Naive thymus-derived CD8-positive, alpha-beta T cell (primary cell): ENCODE measurements at regions not wholly inside any gene's neighbourhood (a gene's known extent, or its start where the extent isn't known, plus 50 kb on each side); places are given as distances from the start of the nearest gene placed in this dataset.
"Not testable (repeated sequence)": the region's sequence is repeated elsewhere in the genome, so short reads cannot be mapped to it uniquely, and the experiment has no call there.

Experiments used
- ATAC-seq, 2 donors: fragments of 150-1000 bp; cut with Tn5 transposase in 1 of 2; sonication (Bioruptor Pico), chemical (Tn5 transposase) in 1 of 2; 1 replicate in 1 of 2; 2 replicates in 1 of 2; pipeline ENCODE4 v1.10.0; 2021; ENCODE audit warnings: mild to moderate bottlenecking in 2 of 2, moderate library complexity in 2 of 2
- POLR2A ChIA-PET: fragments of 350-600 bp; sonication (Branson Sonifier 250); formaldehyde crosslinking; loops from one replicate; lab custom pipeline; 2021; ENCODE audit warnings: antibody characterized with exemption; lab: Charles Lee
- DNase-seq, 10 donors: peaks; one replicate each; pipeline versions ENCODE4 v3.0.0 to v3.0.0-alpha.2; 2020 to 2022
- H3K27ac Mint-ChIP-seq, 10 donors: one replicate each; pipeline ENCODE4 v1.8.0; 2020 to 2022; ENCODE audit warnings: mild to moderate bottlenecking in 10 of 10, mixed read lengths in 10 of 10, moderate library complexity in 4 of 10, inconsistent platforms in 1 of 10
- H3K27me3 Mint-ChIP-seq, 5 donors: one replicate each; pipeline ENCODE4 v1.8.0; 2021 to 2022; ENCODE audit warnings: mixed read lengths in 5 of 5
- H3K36me3 Mint-ChIP-seq, 3 donors: one replicate each; pipeline ENCODE4 v1.8.0; 2020 to 2022; ENCODE audit warnings: mixed read lengths in 3 of 3, mild to moderate bottlenecking in 2 of 3, inconsistent platforms in 1 of 3
- H3K4me1 Mint-ChIP-seq, 4 donors: one replicate each; pipeline ENCODE4 v1.8.0; 2021 to 2022; ENCODE audit warnings: mixed read lengths in 4 of 4
- H3K4me3 Mint-ChIP-seq, 10 donors: one replicate each; pipeline ENCODE4 v1.8.0; 2020 to 2022; ENCODE audit warnings: mild to moderate bottlenecking in 10 of 10, mixed read lengths in 10 of 10, moderate library complexity in 6 of 10, inconsistent platforms in 1 of 10
- H3K9me3 Mint-ChIP-seq, 9 donors: one replicate each; pipeline ENCODE4 v1.8.0; 2020 to 2022; ENCODE audit warnings: mixed read lengths in 9 of 9, mild to moderate bottlenecking in 3 of 9, inconsistent platforms in 1 of 9, moderate library complexity in 1 of 9

DNA sequence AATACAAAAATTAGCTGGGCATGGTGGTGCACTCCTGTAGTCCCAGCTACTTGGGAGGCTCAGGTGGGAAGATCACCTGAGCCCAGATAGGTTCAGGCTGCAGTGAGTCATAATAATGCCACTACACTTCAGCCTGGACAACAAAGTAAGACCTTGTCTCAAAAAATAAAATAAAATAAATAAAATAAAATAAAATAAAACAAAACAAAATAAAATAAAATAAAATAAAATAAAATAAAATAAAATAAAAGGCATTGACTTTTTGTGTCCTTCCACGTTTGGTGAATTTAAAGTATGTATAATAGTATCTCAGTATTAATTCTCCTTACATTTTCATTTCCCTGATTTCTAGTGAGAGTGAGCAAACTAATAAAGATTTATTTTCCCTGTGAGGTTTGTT is 113.6 kb downstream of the ZIC1 start:
- H3K4me3 Mint-ChIP-seq, H3K27ac Mint-ChIP-seq, ATAC-seq, H3K4me1 Mint-ChIP-seq, POLR2A ChIA-PET, H3K27me3 Mint-ChIP-seq, H3K36me3 Mint-ChIP-seq, DNase-seq: not testable (repeated sequence)
- peaks cover 1 to 35% (median 10%) of the 10 kb centered on the region in 9 donors for H3K9me3 Mint-ChIP-seq

DNA sequence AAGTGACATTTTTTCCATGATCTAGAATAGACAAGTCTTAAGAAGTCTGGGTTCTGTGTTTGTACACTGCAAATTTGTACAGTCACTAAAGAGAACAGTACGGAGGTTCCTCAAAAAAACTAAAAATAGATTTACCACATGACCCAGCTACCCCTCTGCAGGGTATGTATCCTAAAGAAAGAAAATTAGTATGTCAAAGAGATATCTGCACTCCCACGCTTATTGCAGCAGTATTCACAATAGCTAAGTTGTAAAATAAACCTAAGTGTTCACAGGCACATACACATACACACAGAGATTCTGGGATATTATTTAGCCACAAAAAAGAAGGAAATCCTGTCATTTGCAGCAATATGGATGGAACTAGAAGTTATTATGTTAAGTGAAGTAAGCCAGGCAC is 120.4 kb downstream of the ZIC1 start:
- ATAC-seq: no peak
- Mint-ChIP-seq H3K36me3 (no peaks in the 10 kb centered on the region), H3K27me3 (no peaks in the 10 kb centered on the region), H3K9me3 (peaks cover 5 to 37% (median 10%) of the 10 kb centered on the region in 9 donors), H3K4me1 (no peaks in the 10 kb centered on the region), H3K4me3 (no peak overlapping the region), H3K27ac (no peak overlapping the region)
- POLR2A ChIA-PET: no interaction called here
- no peak for DNase-seq

DNA sequence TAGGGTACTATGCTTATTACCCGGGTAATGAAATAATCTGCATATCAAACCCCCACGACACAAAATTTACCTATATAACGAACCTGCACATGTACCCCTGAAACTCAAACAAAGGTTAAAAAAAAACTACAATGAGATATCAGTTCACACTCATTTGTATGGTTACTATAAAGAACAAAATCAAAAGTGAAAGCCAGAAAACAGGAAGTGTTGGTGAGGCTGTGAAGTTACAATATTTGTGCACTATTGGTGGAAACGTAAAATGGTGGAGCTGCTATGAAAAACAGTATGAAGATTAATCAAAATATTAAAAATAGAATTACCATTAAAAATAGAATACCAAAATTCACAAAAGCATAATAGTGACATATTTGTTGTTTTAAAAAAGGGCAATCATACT is 128.9 kb downstream of the ZIC1 start:
- DNase-seq (no peak), ATAC-seq (no peak)
- Mint-ChIP-seq H3K4me1 (no peaks in the 10 kb centered on the region), H3K4me3 (no peak overlapping the region), H3K36me3 (peaks cover 0 to 3% (median 0%) of the 10 kb centered on the region in 3 donors), H3K9me3 (peaks cover 10 to 44% (median 21%) of the 10 kb centered on the region in 9 donors), H3K27me3 (no peaks in the 10 kb centered on the region), H3K27ac (no peak overlapping the region)
- POLR2A ChIA-PET: no interaction called here

DNA sequence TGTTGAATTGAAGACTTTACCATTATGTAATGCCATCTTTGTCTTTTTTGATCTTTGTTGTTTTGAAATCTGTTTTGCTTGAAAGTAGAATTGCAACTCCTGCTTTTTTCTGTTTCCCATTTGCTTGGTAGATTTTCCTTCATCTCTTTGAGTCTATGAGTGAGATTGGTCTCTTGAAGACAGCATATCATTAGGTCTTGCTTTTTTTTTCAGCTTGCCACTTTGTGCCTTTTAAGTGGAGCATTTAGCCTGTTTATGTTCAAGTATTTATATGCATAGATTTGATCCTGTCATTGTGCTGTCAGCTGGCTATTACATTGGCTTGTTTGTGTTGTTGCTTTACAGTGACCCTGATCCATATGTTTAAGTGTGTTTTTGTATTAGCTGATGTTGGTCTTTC is 131.8 kb downstream of the ZIC1 start:
- Mint-ChIP-seq H3K4me3 (no peak overlapping the region), H3K27ac (no peak overlapping the region), H3K27me3 (no peaks in the 10 kb centered on the region), H3K36me3 (no peaks in the 10 kb centered on the region), H3K9me3 (peaks cover 10 to 47% (median 21%) of the 10 kb centered on the region in 9 donors), H3K4me1 (no peaks in the 10 kb centered on the region)
- DNase-seq: no peak
- POLR2A ChIA-PET: no interaction called here
- no peak for ATAC-seq

DNA sequence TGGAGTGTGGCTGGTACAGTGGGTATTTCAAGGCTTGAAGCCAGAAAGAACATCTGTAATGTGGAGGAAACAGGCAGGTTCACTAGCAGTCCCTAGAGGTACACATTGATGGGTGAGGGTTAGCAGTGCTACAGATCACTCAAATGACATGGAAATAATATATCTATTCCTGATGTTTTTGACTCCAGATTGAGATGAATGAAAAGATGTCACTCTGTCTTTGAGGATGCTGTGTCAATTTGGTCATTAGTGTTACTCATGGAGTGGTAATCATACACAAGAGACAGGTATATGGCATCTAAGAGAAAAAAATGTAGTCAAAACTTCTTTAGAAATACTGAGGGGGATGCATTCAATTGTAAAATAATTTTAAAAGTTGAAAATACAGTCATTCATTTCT is 135.1 kb downstream of the ZIC1 start:
- Mint-ChIP-seq H3K27ac (no peak overlapping the region), H3K4me3 (no peak overlapping the region), H3K27me3 (no peaks in the 10 kb centered on the region)

DNA sequence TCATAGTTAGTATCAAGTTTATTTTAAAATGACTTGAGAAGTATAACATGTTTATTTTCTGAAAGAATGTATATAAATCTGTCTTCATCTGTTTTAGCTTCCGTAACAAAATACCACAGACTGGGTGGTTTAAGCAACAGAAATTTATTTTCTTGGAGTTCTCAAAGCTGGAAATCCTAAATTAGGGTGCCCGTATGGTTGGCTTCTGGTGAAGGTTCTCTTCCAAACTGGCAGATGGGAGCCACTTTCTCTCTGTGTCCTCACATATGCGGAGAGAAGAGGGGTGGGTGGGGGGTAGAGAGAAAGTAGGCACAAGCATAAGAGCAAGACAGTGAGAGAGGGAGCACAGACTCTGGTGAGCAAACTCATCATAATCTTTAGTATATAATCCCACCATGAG is 142.3 kb downstream of the ZIC1 start:
- POLR2A ChIA-PET: no interaction called here

More for the DNA sequence above, 135.1 kb downstream of the ZIC1 start:
- POLR2A ChIA-PET: no interaction called here
- Mint-ChIP-seq H3K9me3 (peaks cover 14 to 41% (median 20%) of the 10 kb centered on the region in 9 donors), H3K4me1 (no peaks in the 10 kb centered on the region), H3K36me3 (no peaks in the 10 kb centered on the region)
- no peak for DNase-seq
- ATAC-seq: no peak

DNA sequence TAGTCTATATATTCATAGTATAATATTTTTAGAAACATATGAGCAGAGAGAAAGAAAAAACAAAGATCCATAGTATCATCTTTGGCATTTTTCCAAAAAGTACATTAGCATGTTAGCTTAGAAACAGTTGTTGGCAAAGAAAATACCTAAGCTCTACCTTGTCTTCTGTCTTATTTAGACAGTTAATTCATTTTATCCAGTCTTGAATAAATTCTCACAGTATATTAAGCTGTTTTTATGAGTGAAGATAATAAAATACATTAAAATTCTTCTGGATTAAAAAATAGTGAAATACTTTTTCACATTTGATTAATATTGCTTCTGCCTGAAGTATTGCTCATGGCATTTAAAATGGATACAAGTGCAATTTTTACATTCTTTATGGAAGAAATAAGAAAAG is 145.2 kb downstream of the ZIC1 start:
- no peak overlapping the region for H3K27ac Mint-ChIP-seq
- no peaks in the 10 kb centered on the region for H3K4me1 Mint-ChIP-seq
- POLR2A ChIA-PET: no interaction called here

More for the DNA sequence above, 142.3 kb downstream of the ZIC1 start:
- Mint-ChIP-seq H3K4me3 (no peak overlapping the region), H3K36me3 (no peaks in the 10 kb centered on the region), H3K27me3 (no peaks in the 10 kb centered on the region), H3K4me1 (no peaks in the 10 kb centered on the region), H3K9me3 (peaks cover 3 to 20% (median 12%) of the 10 kb centered on the region in 9 donors), H3K27ac (no peak overlapping the region)
- DNase-seq (no peak), ATAC-seq (no peak)

DNA sequence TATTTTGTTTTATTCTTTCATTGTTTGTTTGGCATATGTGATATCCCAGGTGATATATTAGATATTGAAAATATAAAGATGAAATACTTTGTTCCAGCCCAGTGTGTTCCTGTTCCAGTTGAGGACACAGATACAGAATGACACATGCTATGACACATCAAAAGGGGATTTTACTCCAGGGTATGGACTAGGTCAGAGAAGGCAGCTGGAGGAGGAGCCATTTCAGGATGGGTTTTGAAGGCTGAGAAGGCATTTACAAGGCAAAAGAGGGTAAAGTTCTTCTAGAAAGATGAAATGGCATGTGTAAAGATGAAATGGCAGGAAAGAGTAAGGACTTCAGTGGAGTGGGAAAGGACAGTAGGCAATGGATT is 163.8 kb downstream of the ZIC1 start:
- Mint-ChIP-seq H3K4me3 (no peak overlapping the region), H3K36me3 (no peaks in the 10 kb centered on the region), H3K4me1 (no peaks in the 10 kb centered on the region), H3K27me3 (no peaks in the 10 kb centered on the region), H3K9me3 (peaks cover 4 to 23% (median 10%) of the 10 kb centered on the region in 9 donors), H3K27ac (no peak overlapping the region)
- ATAC-seq (no peak), DNase-seq (no peak)
- POLR2A ChIA-PET: no interaction called here

More for the DNA sequence above, 145.2 kb downstream of the ZIC1 start:
- Mint-ChIP-seq H3K36me3 (no peaks in the 10 kb centered on the region), H3K27me3 (no peaks in the 10 kb centered on the region), H3K9me3 (peaks cover 0 to 17% (median 6%) of the 10 kb centered on the region in 9 donors), H3K4me3 (no peak overlapping the region)
- ATAC-seq (no peak), DNase-seq (no peak)

DNA sequence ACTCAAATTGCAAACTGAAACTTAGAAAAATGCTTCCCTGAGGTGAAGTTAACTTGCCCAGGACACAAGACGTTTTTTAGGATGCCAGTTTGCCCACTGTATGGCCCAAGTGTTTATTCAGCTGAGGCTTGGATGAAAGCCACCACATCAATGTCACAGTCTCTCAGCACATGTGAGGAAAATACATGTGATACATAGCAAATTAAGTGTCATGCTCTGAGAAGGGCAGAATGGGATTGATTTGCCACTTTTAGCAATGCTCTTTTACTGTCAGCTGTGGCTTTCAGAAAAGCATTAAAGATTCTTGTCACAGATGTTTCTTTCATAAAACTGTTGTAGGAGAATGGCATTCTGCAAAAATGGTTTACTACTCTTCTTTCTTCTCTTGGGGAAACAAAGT is 165.5 kb downstream of the ZIC1 start:
- Mint-ChIP-seq H3K27me3 (no peaks in the 10 kb centered on the region), H3K4me3 (no peak overlapping the region), H3K27ac (no peak overlapping the region), H3K4me1 (no peaks in the 10 kb centered on the region), H3K9me3 (peaks cover 2 to 26% (median 10%) of the 10 kb centered on the region in 9 donors), H3K36me3 (no peaks in the 10 kb centered on the region)
- DNase-seq (no peak), ATAC-seq (no peak)
- POLR2A ChIA-PET: no interaction called here

DNA sequence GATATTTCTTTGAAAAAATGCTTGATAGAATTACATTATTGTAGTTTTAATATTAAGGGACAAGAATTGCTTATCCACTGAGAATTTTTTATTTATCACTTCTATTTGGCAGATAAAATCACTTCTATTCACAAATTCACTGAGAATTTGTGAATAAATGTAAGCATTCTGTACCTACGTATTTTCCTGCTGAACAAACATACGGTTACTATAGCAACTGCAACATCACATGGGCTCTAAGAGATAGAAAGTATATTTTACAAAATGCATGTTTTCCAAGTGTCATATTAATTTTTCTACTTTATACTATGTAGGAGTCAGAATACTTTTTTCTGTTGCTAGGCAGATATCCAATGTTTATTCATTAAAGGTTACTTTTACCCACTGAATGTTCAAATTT is 166.2 kb downstream of the ZIC1 start:
- Mint-ChIP-seq H3K4me1 (no peaks in the 10 kb centered on the region), H3K27me3 (no peaks in the 10 kb centered on the region), H3K9me3 (peaks cover 1 to 26% (median 10%) of the 10 kb centered on the region in 9 donors), H3K36me3 (no peaks in the 10 kb centered on the region), H3K27ac (no peak overlapping the region), H3K4me3 (no peak overlapping the region)
- DNase-seq (no peak), ATAC-seq (no peak)
- POLR2A ChIA-PET: no interaction called here

DNA sequence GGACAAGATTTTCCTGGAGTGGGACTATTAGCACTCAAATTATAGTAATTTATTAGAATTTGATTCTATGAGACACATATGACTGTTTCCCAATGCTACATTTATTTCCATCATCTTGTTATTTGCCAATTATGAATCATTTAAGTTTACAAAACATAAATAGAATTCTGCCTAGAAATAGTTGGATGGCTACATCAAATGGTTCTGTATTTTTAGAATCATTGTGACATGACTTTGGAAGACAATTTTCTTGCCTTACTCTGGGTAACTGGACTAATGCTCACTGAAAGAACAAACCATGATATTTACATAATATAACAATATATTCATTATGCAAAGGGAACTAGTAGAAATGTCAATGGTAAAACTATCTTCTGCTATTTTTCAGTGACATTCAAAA is 173.5 kb downstream of the ZIC1 start:
- Mint-ChIP-seq H3K27me3 (no peaks in the 10 kb centered on the region), H3K4me1 (no peaks in the 10 kb centered on the region), H3K9me3 (peaks cover 0 to 7% (median 2%) of the 10 kb centered on the region in 9 donors), H3K4me3 (no peak overlapping the region), H3K27ac (no peak overlapping the region), H3K36me3 (no peaks in the 10 kb centered on the region)
- no peak for DNase-seq
- POLR2A ChIA-PET: no interaction called here
- ATAC-seq: no peak

DNA sequence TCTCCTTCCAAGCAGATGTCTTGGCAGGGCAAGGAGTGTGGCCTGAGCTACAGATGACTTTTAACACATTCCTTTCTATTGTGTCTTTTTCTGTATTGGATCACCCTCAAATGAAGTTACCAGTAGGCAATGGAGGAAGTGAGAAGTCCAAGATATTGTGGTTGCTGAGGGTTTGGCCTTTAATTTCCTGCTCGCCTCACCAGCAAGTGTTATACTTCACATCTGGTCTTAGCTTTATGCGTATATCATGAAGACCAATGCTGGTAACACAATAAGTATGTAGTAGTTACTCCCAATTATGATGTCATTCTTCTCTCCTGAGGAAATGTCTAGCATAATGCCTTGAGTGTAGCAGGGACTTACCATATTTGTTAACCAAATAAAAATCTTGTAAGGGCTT is 179.9 kb downstream of the ZIC1 start:
- DNase-seq: no peak
- H3K9me3 Mint-ChIP-seq: peaks cover 0 to 15% (median 7%) of the 10 kb centered on the region in 9 donors
- no peaks in the 10 kb centered on the region for H3K27me3 Mint-ChIP-seq
- POLR2A ChIA-PET: no interaction called here
- H3K36me3 Mint-ChIP-seq: no peaks in the 10 kb centered on the region
- no peak for ATAC-seq
- H3K4me1 Mint-ChIP-seq: no peaks in the 10 kb centered on the region
- no peak overlapping the region for H3K27ac Mint-ChIP-seq
- no peak overlapping the region for H3K4me3 Mint-ChIP-seq

DNA sequence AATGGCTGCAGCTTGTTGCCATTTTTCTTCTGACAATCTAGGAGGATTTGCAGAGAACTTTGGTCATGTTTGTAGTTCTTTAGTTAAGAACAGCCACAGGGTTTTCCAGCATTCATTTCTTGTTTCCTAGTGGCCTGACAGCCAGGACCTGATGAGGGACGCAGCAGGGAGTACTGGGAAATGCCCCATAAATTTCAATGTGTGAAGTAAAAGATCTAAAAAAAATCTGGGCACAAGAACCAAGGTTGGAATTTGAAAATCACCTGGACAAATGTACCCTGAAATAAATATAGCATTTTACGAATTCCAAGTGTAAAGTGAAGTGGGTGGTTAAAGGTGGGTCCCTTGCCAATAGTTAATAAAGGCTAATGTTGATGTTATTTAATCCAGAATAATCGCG is 195.0 kb downstream of the ZIC1 start:
- ATAC-seq (no peak), DNase-seq (no peak)
- H3K9me3 Mint-ChIP-seq: peaks cover 0 to 23% (median 8%) of the 10 kb centered on the region in 9 donors
- H3K4me1 Mint-ChIP-seq: no peaks in the 10 kb centered on the region
- H3K27me3 Mint-ChIP-seq: no peaks in the 10 kb centered on the region
- POLR2A ChIA-PET: no interaction called here
- H3K4me3 Mint-ChIP-seq: no peak overlapping the region
- H3K27ac Mint-ChIP-seq: no peak overlapping the region
- no peaks in the 10 kb centered on the region for H3K36me3 Mint-ChIP-seq

DNA sequence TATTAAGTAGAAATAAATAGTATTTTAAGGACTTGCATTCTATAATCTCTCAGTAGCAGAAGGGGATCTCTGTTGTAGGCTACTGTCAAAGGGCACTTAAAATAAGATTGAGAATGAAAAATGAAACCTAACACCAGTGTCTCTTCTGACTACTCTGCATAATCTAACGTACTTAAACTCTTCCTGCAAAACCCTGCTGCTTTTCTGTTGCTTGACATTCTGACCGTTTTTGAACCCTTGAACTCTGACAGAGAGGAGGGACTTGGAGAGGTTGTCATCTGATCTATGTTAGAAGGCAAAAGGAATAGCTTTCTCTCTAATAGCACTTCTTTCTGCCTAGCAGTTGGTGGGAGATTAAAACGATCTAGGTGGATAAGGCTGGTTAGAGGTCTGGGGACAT is 204.6 kb downstream of the ZIC1 start:
- DNase-seq (no peak), ATAC-seq (no peak)
- POLR2A ChIA-PET: no interaction called here
- no peaks in the 10 kb centered on the region for H3K36me3 Mint-ChIP-seq
- peaks cover 0 to 6% (median 0%) of the 10 kb centered on the region in 9 donors for H3K9me3 Mint-ChIP-seq
- H3K4me3 Mint-ChIP-seq: no peak overlapping the region
- no peaks in the 10 kb centered on the region for H3K27me3 Mint-ChIP-seq
- no peaks in the 10 kb centered on the region for H3K4me1 Mint-ChIP-seq
- H3K27ac Mint-ChIP-seq: no peak overlapping the region
